ENCODE measurements at regions not wholly inside any gene's neighbourhood (a gene's known extent, or its start where the extent isn't known, plus 50 kb on each side); places are given as distances from the start of the nearest gene placed in this dataset.
A peak's percentile ranks its signal among the peaks of the same experiment; 100 is the strongest.
"Not testable (repeated sequence)": the region's sequence is repeated elsewhere in the genome, so short reads cannot be mapped to it uniquely, and the experiment has no call there.

- DNase-seq (ENCODE audit: extremely low spot score, insufficient read length, low read depth) (no peak), FAIRE-seq (no peak)
Measured at GRCh38 chr12:42030588-42030987, 114.1 kb downstream of the GXYLT1 start.

DNA sequence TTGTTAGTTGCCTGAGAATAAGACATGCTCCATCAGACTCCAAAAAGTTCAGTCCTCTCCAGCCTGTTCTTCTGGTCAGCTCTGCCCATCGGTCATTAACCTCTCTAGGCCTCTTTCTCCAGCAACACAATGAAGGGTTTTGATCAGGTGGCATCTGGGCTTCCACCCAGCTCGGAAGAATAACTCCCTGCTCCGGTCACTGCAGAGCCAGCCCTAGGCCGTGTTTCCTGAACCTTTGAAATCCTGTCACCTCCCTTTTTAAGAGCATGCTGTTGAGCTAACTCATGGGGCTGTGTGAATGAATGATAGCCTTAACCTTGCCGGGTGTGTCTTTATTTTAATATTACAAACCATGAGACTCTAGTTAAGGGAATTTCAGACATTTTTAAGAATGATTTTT is 117.1 kb downstream of the GXYLT1 start:
- FAIRE-seq (no peak), DNase-seq (ENCODE audit: extremely low spot score, insufficient read length, low read depth) (no peak)

DNA sequence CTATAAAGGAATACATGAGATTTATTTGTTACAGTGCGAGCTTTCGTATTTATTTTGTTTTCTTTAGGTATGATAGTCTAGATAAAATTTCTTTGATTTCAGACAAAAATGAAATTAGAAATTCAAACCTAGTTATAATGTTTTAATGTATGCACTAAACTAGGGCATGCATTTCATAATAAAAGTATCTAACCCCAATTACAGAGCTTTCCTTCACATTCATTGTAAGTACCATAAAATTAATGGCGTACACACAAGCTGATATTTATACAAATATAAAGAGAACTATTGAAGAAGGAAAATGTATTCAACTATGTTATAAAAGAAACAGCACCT is 120.2 kb downstream of the GXYLT1 start:
- no peak for FAIRE-seq
- DNase-seq (ENCODE audit: extremely low spot score, insufficient read length, low read depth), result no peak

- FAIRE-seq, result peak; percentile 75
- DNase-seq (ENCODE audit: extremely low spot score, insufficient read length, low read depth), result peak; percentile 28
Measured at GRCh38 chr12:42023733-42024494, 120.8 kb downstream of the GXYLT1 start.

DNA sequence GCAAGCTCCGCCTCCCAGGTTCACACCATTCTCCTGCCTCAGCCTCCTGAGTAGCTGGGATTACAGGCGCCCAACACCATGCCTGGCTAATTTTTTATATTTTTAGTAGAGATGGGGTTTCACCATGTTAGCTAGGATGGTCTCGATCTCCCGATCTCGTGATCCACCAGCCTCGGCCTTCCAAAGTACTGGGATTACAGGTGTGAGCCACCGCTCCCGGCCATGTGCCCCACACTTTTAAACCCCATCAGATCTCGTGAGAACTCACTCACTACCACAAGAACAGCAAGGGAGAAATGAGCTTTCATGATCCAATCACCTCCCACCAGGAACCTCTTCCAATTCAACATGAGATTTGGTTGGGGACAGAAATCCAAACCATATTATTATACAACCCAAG is 122.7 kb downstream of the GXYLT1 start:
- DNase-seq (ENCODE audit: extremely low spot score, insufficient read length, low read depth); FAIRE-seq: not testable (repeated sequence)

GRCh38 chr12:42021469-42021868 is 123.2 kb downstream of the GXYLT1 start:
- DNase-seq (ENCODE audit: extremely low spot score, insufficient read length, low read depth), result no peak
- no peak for FAIRE-seq

DNA sequence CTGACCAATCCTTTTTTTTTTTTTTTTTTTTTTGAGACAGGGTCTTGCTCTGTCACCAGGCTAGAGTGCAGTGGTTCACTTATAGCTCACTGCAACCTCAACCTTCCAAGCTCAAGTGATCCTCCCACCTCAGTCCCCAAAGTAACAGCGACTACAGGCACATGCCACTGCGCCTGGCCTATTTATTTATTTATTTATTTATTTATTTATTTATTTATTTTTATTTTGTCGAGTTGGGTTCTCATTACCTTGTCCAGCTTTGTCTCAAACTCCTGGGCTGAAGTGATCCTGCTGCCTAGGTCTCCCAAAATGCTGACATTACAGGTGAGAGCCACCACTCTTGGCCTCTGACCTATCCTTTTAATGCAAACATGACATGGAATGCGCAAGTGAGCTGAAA is 124.4 kb downstream of the GXYLT1 start:
- FAIRE-seq (no peak), DNase-seq (ENCODE audit: extremely low spot score, insufficient read length, low read depth) (no peak)

- DNase-seq (ENCODE audit: extremely low spot score, insufficient read length, low read depth) (no peak), FAIRE-seq (no peak)
Measured at GRCh38 chr12:42019746-42020145, 124.9 kb downstream of the GXYLT1 start.

DNA sequence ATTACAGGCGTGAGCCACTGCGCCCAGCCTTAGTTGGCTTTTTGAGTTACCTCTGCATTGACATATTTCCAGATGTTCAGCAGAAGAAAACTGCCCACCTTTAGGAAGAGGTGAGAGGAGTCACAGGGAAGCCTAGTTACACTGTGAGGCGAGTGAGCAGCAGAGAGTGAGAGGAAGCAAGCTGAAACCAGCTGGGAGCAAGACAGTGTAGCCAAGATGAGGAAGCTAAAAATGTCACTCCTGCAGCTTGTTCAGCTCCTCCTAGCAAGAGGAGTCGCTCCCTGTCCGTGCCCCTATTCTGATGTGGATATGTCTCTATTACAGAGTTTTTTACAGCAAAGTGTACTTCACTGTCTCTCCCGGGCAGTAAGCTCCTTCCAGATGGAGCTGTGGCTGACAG is 127.6 kb downstream of the GXYLT1 start:
- DNase-seq (ENCODE audit: extremely low spot score, insufficient read length, low read depth) (no peak), FAIRE-seq (no peak)

DNA sequence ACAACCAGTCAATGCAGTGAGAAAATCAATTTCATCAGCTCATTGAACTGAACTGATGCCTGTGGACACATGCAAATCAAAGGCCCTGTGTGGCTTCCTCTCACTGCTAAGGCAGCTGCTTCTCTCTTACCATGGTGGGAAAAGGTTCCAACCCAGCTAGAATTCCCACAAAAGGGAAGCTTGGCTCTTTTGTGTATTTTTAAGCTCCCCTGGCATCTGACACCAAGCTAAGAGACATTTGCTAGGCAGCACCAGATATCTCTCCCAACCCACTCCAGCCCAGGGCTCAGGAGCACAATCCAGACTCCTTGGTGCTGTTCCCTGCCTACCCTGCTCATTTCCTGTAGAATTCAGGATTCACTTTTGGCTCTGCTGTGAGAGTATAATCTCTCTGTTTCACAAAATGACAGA is 129.6 kb downstream of the GXYLT1 start:
- FAIRE-seq (no peak), DNase-seq (ENCODE audit: extremely low spot score, insufficient read length, low read depth) (no peak)

DNA sequence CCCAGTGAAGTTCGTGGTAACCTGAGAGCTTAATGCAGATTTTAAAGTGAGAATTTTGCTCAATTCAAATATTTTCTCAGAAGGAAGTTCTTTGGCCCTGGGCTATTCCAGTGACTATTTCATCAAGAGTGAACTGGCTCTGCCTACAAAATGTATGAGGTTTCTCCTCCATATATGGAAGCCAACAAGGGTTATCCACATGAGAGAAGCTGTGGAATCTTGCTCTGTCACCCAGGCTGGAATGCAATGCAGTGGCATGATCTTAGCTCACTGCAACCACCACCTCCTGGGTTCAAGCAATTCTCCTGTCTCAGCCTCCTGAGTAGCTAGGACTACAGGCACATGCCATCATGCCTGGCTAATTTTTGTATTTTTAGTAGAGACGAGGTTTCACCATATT is 132.2 kb downstream of the GXYLT1 start:
- not testable (repeated sequence) for DNase-seq (ENCODE audit: extremely low spot score, insufficient read length, low read depth)

GRCh38 chr12:42010715-42011114 is 134.0 kb downstream of the GXYLT1 start:
- FAIRE-seq, result no peak

More for the DNA sequence above, 132.2 kb downstream of the GXYLT1 start:
- FAIRE-seq, result not testable (repeated sequence)

DNA sequence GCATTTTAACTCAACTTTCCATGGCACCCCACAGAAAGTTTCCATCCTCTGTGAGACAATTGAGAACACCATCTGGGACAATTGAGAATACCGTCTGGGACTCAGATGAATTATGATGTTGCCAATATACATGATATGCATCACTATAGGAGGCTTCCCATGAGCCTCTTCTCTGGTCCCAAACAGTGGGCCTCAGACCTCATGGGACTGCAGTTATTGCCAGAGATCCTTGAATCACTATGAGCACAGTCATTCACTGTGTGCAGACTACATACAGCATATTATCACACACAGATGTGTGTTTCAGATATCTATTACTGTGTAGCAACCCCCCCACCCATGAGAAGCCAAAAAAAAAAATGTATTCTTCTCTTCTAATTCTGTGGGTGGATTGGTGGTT is 134.4 kb downstream of the GXYLT1 start:
- DNase-seq (ENCODE audit: extremely low spot score, insufficient read length, low read depth), result no peak
- no peak for FAIRE-seq

More at GRCh38 chr12:42010715-42011114, 134.0 kb downstream of the GXYLT1 start:
- no peak for DNase-seq (ENCODE audit: extremely low spot score, insufficient read length, low read depth)

DNA sequence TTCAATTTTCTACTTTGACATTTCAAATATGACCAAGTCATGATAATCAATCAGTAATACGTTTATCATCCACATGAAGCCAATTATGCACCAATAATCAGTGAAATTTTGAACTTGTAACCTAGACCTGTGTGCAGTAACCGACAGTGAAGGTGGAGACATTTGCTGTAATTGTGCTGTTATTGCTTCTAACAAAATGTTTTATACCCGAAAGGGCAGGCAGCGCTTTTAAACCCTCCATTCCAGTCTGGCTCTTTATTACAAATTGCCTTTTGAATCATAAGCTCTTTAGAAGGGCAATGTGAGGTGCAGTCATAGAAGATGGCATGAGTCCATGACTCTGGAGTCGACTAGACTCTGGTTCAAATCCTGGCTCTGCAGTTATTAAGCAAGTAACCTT is 135.7 kb downstream of the GXYLT1 start:
- DNase-seq (ENCODE audit: extremely low spot score, insufficient read length, low read depth), result no peak
- no peak for FAIRE-seq

GRCh38 chr12:42003031-42003430 is 141.6 kb downstream of the GXYLT1 start:
- FAIRE-seq (no peak), DNase-seq (ENCODE audit: extremely low spot score, insufficient read length, low read depth) (no peak)

- DNase-seq (ENCODE audit: extremely low spot score, insufficient read length, low read depth), result no peak
- no peak for FAIRE-seq
Measured at GRCh38 chr12:42002563-42002962, 142.1 kb downstream of the GXYLT1 start.

GRCh38 chr12:41998436-41998835 is 146.2 kb downstream of the GXYLT1 start:
- no peak for FAIRE-seq
- DNase-seq (ENCODE audit: extremely low spot score, insufficient read length, low read depth), result no peak

- no peak for DNase-seq (ENCODE audit: extremely low spot score, insufficient read length, low read depth)
- no peak for FAIRE-seq
Measured at GRCh38 chr12:41993283-41993682, 151.4 kb downstream of the GXYLT1 start.

GRCh38 chr12:41992692-41993215 is 151.9 kb downstream of the GXYLT1 start:
- DNase-seq (ENCODE audit: extremely low spot score, insufficient read length, low read depth) (no peak), FAIRE-seq (no peak)

DNA sequence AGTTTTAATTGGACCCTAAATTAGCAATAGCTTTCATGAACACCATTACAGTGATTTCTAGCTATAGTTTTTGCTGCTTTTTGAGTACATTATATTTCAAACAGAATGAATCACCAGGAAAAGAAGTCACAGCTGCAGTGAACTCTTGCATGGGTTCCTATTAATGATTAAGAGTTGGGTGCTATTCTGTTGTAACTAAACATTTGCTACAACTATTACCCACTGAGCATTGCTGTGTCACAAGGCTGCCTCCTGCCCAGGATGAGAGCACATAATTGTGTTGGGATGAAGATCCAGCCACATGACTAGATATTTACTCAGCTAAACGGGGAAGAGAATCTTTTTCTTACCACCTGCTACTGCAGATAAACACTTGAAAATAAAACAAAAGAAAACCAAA is 152.7 kb downstream of the GXYLT1 start:
- FAIRE-seq, result no peak
- DNase-seq (ENCODE audit: extremely low spot score, insufficient read length, low read depth), result no peak

DNA sequence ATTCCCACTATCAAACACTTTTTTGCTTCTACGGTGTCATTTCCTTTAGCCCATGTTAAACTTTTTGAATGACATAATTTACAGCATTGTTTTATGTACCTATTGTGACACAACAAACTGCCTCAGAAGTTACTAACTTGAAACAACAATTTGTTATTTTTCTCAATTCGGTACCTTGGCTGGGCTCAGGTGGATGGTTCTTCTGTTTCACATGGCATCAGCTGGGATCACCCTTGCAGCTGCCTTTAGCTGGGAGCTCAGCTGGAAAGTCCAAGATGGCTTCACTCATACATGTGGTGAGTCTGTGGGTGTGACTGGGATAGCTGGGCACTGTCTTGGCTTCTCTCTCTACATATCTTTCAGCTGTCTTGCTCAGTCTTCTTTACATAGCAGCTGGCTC is 156.0 kb downstream of the GXYLT1 start:
- DNase-seq (ENCODE audit: extremely low spot score, insufficient read length, low read depth) (no peak), FAIRE-seq (no peak)

DNA sequence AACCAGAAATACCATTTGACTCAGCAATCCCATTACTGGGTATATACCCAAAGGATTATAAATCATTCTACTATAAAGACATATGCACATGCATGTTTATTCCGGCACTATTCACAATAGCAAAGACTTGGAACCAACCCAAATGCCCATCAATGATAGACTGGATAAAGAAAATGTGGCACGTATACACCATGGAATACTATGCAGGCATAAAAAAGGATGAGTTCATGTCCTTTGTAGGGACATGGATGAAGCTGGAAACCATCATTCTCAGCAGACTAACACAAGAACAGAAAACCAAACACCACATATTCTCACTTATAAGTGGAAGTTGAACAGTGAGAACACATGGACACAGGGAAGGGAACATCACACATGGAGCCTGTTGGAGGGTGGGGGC is 158.2 kb downstream of the GXYLT1 start:
- not testable (repeated sequence) for DNase-seq (ENCODE audit: extremely low spot score, insufficient read length, low read depth); FAIRE-seq
